GM18870 (cell line): ENCODE measurements at regions not wholly inside any gene's neighbourhood (a gene's known extent, or its start where the extent isn't known, plus 50 kb on each side); places are given as distances from the start of the nearest gene placed in this dataset.

Experiments
- ATAC-seq: cut with Tn5 transposase; IDR thresholded peaks from one replicate; pipeline ENCODE4 v1.9.1; 2021; ENCODE audit warnings: moderate library complexity; ENCODE audit not compliant: unreplicated experiment

DNA sequence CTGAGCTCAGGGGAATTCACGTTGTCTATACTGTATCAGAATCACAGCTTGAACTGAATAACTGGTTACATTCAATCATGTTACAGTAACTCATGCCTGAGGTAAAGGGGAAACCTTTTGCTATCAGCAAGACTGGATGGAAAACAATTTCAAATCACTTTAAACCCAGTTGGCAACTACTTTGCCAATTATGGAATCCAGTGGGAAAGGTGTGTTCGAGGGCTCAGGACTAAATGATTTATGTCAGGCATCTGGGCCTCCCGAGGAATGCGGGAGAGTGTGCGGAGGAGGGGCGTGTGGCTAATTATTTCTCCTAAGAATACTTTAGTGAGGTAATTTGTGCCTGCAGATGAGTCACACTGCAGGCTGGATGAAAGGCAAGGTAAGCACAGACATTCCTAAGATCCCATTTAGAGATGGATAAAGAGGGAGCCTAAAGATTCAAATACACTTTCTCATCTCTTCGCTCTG, 100.1 kb downstream of the HRH4 start:
- ATAC-seq: no peak

- no peak for ATAC-seq
These were observed 101.0 kb downstream of the HRH4 start for GRCh38 chr18:24561369-24561965.

GRCh38 chr18:24567199-24567598, 106.8 kb downstream of the HRH4 start:
- ATAC-seq: no peak

- ATAC-seq: no peak
These were observed 110.3 kb downstream of the HRH4 start for GRCh38 chr18:24570716-24571115.

- ATAC-seq: no peak
These were observed 122.3 kb downstream of the HRH4 start for GRCh38 chr18:24582771-24583170.

GRCh38 chr18:24584205-24584604, 123.8 kb downstream of the HRH4 start:
- no peak for ATAC-seq

DNA sequence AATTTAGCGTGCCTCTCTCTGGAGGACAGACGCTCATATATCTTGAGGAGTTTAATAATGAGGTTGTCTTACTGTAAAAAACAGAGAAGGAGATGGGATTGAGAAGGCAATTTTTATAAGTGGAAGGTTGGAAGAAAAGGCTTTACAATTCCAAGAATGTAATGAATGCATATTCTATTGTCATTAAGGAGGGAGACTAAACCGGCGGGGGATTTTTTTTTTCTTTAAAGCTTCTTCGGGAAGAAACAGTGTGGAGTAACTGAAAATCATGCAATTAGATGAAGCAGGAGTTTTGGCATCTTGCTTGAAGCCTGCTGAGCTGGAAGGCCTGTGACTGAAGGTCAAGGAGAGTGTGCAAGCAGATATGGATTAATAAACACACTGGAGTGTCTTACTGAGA, 124.4 kb downstream of the HRH4 start:
- no peak for ATAC-seq

DNA sequence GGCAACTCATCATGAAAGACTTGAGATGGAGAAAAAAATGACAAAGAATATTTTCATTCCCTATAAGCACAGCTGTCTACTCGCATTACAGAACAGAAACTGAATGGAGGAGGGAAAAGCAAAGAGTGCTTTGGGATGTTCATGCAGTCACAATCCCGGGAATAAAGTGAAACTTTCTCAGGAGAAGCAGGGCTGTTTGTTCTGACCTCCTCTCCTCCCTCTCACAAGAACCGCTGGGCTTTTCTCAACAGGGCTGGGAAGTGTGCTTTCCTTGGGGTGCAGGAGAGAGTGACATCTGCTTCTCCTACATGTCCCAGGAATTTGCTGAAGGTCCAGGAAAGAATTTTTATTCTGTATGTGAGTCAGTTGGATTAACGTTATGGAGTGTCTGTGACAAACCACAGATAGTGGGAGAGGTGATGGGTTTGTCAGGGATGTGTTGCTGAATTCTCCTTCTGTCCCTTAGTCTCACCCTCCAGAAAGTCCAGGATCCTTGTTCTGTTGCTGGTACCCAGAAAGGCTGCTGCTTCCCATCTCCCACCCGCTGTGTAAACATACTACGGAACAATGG, 125.6 kb downstream of the HRH4 start:
- ATAC-seq: no peak

DNA sequence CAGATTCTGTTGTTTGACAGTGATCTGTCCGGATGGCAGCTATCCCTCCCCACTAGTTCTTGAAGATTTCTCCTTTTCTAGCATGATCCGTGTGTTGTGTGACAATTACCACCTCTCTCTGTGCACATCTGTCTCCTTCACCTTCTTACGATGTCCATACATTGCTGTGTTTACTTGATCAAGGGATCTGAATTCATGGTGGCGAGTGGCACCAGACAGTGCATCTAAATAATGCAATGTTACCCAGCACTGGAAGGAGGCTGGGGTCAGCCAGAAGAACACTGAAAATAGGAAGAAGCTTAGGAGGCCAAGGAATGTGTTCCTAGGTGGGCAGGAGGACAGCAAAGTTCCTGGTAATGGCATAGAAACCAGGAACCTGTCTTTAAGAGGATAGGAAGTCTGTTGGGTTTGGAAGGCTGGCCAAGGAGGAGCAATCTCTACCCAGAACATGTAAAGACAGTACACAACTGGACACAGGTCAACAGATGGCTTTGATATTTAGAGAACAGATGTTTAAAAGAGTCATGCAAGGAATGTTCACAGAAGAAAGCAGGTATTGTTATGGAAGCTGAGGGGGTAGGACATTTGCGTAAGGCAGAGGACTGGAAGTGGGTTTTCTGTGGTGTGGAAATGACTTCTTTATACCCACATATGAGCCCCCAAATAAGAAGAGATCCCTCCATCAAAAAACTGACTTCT, 126.4 kb downstream of the HRH4 start:
- ATAC-seq: no peak

DNA sequence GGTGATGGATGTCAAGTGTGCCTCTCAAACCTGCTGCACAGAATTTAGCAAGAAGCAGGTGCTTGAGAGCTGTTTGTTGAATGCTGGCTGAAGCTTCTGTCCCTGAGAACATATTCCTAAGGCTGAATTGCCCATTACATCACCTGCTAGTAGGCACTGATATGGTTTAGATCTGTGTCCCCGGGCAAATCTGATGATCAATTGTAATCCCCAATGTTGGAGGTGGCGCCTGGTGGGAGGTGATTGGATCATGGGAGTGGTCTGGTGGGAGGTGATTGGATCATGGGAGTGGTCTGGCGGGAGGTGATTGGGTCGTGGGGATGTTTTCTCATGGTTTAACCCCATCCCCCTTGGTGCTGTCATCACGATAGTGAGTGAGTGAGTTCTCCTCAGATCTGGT, 128.0 kb downstream of the HRH4 start:
- ATAC-seq: no peak

GRCh38 chr18:24590946-24591345, 130.5 kb downstream of the HRH4 start:
- no peak for ATAC-seq

GRCh38 chr18:24593401-24593800, 133.0 kb downstream of the HRH4 start:
- ATAC-seq: no peak

DNA sequence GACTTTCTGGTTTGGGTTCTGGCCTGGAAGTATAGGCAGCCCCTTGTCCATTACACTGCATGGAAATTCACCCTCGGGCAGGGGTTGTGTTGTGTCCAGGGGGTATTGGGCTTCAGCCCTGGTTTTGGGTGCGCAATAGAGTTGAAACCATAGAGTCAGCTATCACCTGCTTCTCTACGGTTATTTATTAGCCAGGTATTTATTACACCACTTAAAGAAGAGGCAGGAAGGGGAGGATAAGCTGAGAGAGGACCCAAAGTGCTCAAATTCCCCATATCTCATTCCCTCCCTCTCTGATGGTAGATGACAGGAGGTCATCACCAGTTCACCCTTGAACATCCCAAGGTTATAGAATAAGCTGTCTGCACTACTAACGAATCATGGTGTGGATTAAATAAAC, 133.4 kb downstream of the HRH4 start:
- ATAC-seq: no peak

DNA sequence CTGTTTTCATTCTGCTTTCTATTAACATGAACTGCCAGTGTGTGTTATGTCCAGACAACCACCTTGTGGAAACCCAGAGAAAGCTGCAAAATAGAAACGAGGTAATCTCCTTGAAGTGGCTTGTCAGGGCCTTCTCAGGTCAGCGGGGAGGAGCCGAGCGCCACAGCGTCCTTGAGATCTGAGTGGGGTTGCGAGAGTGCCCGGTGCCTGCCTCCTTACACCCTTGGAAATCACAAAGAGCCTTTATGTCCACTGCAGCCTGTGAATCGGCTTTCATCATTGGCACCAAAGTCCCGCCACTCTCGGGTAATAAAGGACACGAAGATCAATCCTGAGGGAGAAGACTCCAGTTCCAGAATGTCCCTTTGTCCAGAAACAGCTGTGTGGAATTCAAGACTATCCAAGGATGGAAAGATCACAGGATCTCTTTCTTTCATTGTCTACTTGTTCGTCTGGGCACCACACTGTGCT, 135.2 kb downstream of the HRH4 start:
- ATAC-seq: no peak

- no peak for ATAC-seq
These were observed 139.7 kb downstream of the HRH4 start for GRCh38 chr18:24600076-24600654.

GRCh38 chr18:24601585-24601984, 141.1 kb downstream of the HRH4 start:
- ATAC-seq: no peak

DNA sequence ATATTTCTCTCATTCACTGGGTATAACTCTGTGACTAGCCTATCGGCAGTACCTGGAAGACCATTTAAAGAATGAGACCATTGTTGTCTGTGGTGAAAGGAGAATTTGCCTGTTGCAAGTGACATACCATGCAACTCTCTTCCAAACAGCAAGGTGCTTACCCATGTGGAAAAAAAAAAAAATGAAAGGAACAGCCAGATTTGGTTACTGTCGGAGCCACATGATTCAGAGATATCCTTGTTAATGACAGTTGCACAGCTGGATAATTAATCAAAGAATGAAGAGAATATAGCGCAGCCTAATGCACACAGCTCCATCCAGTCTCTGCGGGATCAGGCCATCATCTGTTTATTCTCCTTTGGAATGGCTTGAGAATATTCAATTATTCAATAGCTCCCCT, 141.8 kb downstream of the HRH4 start:
- ATAC-seq: no peak

DNA sequence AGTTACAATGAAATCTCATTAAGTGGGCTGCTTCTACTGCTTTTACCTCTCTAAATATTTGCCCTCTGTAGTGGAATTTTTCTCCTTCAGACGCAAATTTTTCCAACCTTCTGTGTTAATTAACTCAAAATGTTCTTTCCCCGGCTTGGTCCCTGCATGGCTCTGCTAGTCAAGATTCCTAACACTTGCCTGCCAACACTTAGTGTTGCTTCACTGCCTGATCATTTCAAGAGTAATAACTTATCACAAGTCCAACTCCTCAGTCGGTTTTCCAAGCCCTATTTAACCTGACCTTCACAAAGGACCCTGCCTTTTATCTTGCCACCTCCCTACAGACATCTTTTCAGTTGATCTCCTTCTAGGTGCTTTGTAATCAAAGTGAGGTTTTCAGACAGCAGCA, 142.7 kb downstream of the HRH4 start:
- no peak for ATAC-seq

GRCh38 chr18:24605444-24605843, 145.0 kb downstream of the HRH4 start:
- ATAC-seq: no peak

- ATAC-seq: no peak
These were observed 148.8 kb downstream of the HRH4 start for GRCh38 chr18:24609254-24609653.

GRCh38 chr18:24611075-24611474, 150.6 kb downstream of the HRH4 start:
- no peak for ATAC-seq
